ENCODE measurements at regions not wholly inside any gene's neighbourhood (a gene's known extent, or its start where the extent isn't known, plus 50 kb on each side); places are given as distances from the start of the nearest gene placed in this dataset.
"Not testable (repeated sequence)": the region's sequence is repeated elsewhere in the genome, so short reads cannot be mapped to it uniquely, and the experiment has no call there.

DNA sequence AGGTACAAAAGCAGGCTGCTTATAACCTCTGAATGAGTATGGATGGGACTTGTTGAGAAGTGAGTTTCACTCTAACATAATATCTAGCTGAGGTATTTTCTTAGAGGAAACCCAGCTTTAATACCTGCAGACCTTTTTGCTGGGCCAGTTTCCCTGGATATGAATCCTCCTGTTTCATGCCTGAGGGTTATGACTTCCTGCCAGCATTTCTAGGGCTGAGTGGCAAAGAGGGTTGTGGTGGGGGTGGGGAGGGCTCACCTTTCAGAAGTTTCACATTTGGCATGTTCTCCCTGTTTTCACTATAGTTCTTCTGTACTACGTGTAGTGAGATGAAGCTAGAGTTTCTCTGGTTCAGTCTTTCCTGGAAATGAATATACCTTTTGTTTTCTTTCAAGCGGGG, 73.7 kb downstream of the LACC1 start:
- Histone ChIP-seq H3K4me3 (no peak overlapping the region), H3K27ac (ENCODE audit: low read depth) (no peak overlapping the region), H3K79me2 (replicated peaks; ENCODE audit: insufficient read depth) (no peaks in the 10 kb centered on the region), H3K4me1 (ENCODE audit: insufficient read depth) (no peaks in the 10 kb centered on the region), H3K4me2 (no peak overlapping the region), H3K27me3 (ENCODE audit: insufficient read depth) (no peaks in the 10 kb centered on the region), H2AFZ (peak overlapping the region; percentile 82; the same call in 1 of the 2 replicates), H3K9me2 (ENCODE audit: insufficient read depth) (no peaks in the 10 kb centered on the region; the same call in 1 of the 2 replicates), H3K36me3 (ENCODE audit: insufficient read depth) (no peaks in the 10 kb centered on the region), H4K20me1 (replicated peaks; ENCODE audit: insufficient read depth) (no peaks in the 10 kb centered on the region), H3F3A (replicated peaks; ENCODE audit: low read depth) (no peaks in the 10 kb centered on the region)
- Mint-ChIP-seq H3K27ac (no peak overlapping the region), H3K4me3 (no peak overlapping the region), H3K9me3 (no peaks in the 10 kb centered on the region), H3K27me3 (ENCODE audit: insufficient read depth, low read depth, poor library complexity) (no peaks in the 10 kb centered on the region), H3K4me1 (peaks cover 7% of the 10 kb centered on the region), H3K36me3 (ENCODE audit: low read depth) (no peaks in the 10 kb centered on the region)
- DNase-seq (ENCODE audit: low spot score) (no peak), ATAC-seq (no peak)
- TF ChIP-seq REST (IDR thresholded peaks at IDR 0.05; ENCODE audit: unreplicated experiment) (no peak), POLR2AphosphoS5 (IDR thresholded peaks at IDR 0.05; ENCODE audit: low read depth) (no peak), EZH2phosphoT487 (IDR thresholded peaks at IDR 0.05; ENCODE audit: unreplicated experiment) (no peak)
- TF ChIP-seq, protein P1, sequence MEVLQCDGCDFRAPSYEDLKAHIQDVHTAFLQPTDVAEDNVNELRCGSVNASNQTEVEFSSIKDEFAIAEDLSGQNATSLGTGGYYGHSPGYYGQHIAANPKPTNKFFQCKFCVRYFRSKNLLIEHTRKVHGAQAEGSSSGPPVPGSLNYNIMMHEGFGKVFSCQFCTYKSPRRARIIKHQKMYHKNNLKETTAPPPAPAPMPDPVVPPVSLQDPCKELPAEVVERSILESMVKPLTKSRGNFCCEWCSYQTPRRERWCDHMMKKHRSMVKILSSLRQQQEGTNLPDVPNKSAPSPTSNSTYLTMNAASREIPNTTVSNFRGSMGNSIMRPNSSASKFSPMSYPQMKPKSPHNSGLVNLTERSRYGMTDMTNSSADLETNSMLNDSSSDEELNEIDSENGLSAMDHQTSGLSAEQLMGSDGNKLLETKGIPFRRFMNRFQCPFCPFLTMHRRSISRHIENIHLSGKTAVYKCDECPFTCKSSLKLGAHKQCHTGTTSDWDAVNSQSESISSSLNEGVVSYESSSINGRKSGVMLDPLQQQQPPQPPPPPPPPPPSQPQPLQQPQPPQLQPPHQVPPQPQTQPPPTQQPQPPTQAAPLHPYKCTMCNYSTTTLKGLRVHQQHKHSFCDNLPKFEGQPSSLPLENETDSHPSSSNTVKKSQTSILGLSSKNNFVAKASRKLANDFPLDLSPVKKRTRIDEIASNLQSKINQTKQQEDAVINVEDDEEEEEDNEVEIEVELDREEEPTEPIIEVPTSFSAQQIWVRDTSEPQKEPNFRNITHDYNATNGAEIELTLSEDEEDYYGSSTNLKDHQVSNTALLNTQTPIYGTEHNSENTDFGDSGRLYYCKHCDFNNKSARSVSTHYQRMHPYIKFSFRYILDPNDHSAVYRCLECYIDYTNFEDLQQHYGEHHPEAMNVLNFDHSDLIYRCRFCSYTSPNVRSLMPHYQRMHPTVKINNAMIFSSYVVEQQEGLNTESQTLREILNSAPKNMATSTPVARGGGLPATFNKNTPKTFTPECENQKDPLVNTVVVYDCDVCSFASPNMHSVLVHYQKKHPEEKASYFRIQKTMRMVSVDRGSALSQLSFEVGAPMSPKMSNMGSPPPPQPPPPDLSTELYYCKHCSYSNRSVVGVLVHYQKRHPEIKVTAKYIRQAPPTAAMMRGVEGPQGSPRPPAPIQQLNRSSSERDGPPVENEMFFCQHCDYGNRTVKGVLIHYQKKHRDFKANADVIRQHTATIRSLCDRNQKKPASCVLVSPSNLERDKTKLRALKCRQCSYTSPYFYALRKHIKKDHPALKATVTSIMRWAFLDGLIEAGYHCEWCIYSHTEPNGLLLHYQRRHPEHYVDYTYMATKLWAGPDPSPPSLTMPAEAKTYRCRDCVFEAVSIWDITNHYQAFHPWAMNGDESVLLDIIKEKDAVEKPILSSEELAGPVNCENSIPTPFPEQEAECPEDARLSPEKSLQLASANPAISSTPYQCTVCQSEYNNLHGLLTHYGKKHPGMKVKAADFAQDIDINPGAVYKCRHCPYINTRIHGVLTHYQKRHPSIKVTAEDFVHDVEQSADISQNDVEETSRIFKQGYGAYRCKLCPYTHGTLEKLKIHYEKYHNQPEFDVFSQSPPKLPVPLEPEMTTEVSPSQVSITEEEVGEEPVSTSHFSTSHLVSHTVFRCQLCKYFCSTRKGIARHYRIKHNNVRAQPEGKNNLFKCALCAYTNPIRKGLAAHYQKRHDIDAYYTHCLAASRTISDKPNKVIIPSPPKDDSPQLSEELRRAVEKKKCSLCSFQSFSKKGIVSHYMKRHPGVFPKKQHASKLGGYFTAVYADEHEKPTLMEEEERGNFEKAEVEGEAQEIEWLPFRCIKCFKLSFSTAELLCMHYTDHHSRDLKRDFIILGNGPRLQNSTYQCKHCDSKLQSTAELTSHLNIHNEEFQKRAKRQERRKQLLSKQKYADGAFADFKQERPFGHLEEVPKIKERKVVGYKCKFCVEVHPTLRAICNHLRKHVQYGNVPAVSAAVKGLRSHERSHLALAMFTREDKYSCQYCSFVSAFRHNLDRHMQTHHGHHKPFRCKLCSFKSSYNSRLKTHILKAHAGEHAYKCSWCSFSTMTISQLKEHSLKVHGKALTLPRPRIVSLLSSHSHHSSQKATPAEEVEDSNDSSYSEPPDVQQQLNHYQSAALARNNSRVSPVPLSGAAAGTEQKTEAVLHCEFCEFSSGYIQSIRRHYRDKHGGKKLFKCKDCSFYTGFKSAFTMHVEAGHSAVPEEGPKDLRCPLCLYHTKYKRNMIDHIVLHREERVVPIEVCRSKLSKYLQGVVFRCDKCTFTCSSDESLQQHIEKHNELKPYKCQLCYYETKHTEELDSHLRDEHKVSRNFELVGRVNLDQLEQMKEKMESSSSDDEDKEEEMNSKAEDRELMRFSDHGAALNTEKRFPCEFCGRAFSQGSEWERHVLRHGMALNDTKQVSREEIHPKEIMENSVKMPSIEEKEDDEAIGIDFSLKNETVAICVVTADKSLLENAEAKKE (CRISPR knock-in tag; IDR thresholded peaks at IDR 0.05), result no peak
- TF ChIP-seq, protein P2, sequence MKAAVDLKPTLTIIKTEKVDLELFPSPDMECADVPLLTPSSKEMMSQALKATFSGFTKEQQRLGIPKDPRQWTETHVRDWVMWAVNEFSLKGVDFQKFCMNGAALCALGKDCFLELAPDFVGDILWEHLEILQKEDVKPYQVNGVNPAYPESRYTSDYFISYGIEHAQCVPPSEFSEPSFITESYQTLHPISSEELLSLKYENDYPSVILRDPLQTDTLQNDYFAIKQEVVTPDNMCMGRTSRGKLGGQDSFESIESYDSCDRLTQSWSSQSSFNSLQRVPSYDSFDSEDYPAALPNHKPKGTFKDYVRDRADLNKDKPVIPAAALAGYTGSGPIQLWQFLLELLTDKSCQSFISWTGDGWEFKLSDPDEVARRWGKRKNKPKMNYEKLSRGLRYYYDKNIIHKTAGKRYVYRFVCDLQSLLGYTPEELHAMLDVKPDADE (IDR thresholded peaks at IDR 0.05), result no peak
- TF ChIP-seq, protein P3, sequence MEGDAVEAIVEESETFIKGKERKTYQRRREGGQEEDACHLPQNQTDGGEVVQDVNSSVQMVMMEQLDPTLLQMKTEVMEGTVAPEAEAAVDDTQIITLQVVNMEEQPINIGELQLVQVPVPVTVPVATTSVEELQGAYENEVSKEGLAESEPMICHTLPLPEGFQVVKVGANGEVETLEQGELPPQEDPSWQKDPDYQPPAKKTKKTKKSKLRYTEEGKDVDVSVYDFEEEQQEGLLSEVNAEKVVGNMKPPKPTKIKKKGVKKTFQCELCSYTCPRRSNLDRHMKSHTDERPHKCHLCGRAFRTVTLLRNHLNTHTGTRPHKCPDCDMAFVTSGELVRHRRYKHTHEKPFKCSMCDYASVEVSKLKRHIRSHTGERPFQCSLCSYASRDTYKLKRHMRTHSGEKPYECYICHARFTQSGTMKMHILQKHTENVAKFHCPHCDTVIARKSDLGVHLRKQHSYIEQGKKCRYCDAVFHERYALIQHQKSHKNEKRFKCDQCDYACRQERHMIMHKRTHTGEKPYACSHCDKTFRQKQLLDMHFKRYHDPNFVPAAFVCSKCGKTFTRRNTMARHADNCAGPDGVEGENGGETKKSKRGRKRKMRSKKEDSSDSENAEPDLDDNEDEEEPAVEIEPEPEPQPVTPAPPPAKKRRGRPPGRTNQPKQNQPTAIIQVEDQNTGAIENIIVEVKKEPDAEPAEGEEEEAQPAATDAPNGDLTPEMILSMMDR (conservative IDR thresholded peaks at IDR 0.05; ENCODE audit: low read depth in 2 of 2), result no peak

DNA sequence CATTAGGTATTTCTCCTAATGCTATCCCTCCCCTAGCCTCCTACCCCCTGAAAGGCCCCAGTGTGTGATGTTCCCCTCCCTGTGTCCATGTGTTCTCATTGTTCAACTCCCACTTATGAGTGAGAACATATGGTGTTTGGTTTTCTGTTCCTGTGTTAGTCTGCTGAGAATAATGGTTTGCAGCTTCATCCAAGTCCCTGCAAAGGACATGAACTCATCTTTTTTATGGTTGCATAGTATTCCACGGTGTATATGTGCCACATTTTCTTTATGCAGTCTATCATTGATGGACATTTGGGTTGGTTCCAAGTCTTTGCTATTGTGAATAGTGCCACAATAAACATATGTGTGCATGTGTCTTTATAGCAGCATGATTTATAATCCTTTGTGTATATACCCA, 77.3 kb downstream of the LACC1 start:
- H3K9me2 ChIP-seq (ENCODE audit: insufficient read depth); H3F3A ChIP-seq (replicated peaks; ENCODE audit: low read depth); H2AFZ ChIP-seq; H3K4me1 ChIP-seq (ENCODE audit: insufficient read depth); ATAC-seq; H3K4me3 Mint-ChIP-seq; H4K20me1 ChIP-seq (replicated peaks; ENCODE audit: insufficient read depth); H3K4me2 ChIP-seq; H3K9me3 Mint-ChIP-seq; H3K27ac ChIP-seq (ENCODE audit: low read depth); H3K27ac Mint-ChIP-seq; H3K27me3 ChIP-seq (ENCODE audit: insufficient read depth); H3K4me3 ChIP-seq; DNase-seq (ENCODE audit: low spot score); H3K36me3 Mint-ChIP-seq (ENCODE audit: low read depth); H3K79me2 ChIP-seq (replicated peaks; ENCODE audit: insufficient read depth); H3K27me3 Mint-ChIP-seq (ENCODE audit: insufficient read depth, low read depth, poor library complexity); H3K36me3 ChIP-seq (ENCODE audit: insufficient read depth): not testable (repeated sequence)
- H3K4me1 Mint-ChIP-seq, result peaks cover 16% of the 10 kb centered on the region
